GM21825 (cell line): ENCODE measurements at regions not wholly inside any gene's neighbourhood (a gene's known extent, or its start where the extent isn't known, plus 50 kb on each side); places are given as distances from the start of the nearest gene placed in this dataset.
"Not testable (repeated sequence)": the region's sequence is repeated elsewhere in the genome, so short reads cannot be mapped to it uniquely, and the experiment has no call there.

ENCODE experiments used
- ATAC-seq: cut with Tn5 transposase; IDR thresholded peaks from one replicate; pipeline ENCODE4 v1.9.1; 2021; ENCODE audit warnings: mild to moderate bottlenecking, moderate library complexity; ENCODE audit not compliant: unreplicated experiment

GRCh38 chr2:16034975-16035746 is 94.8 kb downstream of the MYCN start:
- ATAC-seq, result no peak

DNA sequence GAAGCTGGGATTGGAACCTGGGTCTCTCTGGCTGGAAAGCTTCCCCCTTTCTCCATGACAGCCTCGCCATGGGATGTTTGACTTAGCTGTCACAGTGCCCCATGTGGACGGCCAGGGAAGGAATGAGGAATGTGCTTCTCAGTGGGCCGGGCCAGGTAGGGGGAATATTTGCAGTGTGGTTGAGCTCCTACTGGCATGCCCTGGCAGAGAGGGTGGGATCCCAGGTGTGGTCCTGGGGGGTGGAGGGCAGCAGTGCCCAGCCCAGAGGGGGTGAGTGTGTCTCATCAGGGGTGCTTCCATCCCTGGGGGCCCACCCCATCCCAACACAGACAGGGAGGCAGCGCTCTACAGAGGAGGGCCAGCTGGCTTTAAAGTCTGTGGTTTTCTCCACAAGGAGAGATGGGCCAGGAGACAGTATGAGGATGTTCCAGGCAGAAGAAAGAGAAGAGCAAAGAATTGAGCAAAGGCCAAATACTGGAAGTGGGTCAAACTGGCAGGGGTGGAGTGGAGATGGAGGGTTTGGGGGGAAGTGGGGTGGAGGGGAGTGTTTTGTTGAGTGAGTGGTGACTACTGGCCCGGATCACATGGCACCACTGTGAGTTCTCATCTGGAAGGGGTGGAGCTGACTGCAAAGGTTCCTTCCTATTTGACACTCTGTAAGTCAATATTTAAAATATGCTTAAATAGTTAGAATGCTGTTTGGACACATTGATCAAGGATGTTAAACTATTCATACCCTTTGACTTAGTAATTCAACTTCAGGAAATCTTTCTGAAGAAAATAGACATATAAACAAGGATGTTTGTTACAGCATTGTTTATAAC is 94.0 kb downstream of the MYCN start:
- no peak for ATAC-seq

GRCh38 chr2:16033032-16033293 is 92.6 kb downstream of the MYCN start:
- ATAC-seq, result no peak

GRCh38 chr2:16032282-16033031 is 92.1 kb downstream of the MYCN start:
- ATAC-seq, result no peak

- ATAC-seq, result no peak
Observed at GRCh38 chr2:16031848-16032159, 91.5 kb downstream of the MYCN start.

DNA sequence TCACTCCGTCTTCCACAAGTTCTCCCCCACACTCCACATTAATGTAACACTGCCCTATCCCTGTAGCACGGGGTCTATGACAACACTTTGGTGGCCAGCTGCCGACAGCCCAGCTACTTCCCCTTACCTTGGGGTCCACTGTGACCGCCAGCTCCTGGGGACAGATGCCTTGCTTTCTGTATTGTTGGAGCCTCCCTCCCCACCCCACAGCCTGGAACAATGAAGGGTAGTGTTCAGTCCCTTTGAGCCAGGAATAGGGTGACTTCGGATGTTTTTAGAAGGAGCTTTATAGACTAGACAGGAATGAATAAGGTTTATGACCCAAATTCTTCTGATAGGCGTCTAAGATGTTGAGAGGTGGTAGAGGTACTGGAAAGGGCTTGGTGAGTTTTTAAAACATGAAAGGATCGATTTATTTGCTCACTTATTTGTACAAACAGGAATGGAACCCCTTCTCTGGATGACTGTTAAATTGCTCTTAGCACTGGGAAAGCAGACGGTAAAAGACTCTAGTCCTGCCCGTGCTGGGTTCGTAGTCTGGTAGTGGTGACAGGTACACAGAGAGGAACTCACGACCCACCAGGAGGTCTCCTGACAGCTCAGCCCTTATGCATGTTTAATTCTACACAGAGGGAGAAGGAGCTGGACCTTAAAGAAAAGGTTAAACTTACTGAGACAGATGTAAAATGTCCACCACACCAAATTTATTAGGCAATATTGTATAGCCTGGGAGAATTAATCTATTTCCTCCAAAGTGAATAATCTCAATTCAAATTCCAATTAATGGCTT is 90.9 kb downstream of the MYCN start:
- no peak for ATAC-seq

DNA sequence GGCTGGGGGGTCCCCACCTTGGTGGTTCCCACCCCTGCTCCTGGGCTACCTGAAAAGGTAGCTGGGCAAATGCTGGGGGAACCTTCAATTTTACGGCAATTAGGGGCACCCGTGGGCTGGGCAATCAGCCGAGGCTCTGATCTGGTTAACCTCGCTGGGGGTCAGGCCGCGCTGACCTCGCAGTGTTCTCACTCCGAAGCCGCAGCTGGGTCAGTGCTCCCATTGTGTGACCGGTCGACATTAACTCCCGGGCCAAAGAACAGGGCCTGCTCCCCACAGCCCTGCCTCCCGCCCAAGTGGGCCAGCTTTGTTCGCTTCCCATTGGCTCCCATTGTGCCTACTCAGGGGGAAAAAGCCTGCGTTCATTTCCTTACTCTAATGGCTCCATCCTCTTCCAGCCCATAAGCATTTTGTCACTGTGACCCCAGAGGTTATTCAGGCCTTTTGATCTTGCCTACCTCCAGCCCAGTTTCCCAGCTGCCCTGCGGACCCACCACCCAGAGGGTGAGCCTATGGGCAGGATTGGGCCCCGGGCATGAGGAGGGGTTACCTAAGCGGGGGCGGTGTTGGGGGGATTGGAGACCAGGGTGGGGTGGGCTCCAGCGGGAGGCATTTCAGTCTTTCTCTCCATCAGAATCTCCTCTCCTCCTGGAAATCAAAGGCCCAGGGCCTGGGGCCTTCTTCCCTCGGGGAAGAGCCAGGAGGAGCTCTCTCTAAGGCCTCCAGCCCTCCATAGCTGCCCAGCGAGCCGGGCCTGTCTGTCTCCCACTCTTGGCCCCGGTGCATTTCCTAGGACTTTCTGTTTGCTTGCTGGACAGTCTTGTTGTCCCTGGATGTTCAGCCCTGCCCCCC is 90.1 kb downstream of the MYCN start:
- no peak for ATAC-seq

DNA sequence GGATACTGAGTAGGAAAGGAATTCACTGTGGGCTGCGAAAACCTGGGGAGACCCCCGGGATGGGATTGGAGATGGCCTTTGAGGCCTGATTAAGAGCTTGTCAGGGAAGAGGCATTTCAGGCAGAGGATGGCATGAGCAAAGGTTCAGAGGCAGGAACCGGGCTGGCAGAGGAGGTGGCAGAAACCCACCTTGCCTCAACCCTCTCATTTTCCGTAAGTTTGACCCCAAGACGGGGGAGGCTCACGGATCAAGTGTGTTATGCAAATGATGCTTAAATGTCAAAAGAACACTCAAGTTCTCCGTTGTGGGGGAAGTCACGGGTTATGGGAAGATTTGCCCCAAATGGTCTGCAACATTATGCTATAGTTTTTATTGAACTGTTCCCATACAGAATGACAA is 88.3 kb downstream of the MYCN start:
- no peak for ATAC-seq

GRCh38 chr2:16026816-16027501 is 86.6 kb downstream of the MYCN start:
- ATAC-seq, result no peak

DNA sequence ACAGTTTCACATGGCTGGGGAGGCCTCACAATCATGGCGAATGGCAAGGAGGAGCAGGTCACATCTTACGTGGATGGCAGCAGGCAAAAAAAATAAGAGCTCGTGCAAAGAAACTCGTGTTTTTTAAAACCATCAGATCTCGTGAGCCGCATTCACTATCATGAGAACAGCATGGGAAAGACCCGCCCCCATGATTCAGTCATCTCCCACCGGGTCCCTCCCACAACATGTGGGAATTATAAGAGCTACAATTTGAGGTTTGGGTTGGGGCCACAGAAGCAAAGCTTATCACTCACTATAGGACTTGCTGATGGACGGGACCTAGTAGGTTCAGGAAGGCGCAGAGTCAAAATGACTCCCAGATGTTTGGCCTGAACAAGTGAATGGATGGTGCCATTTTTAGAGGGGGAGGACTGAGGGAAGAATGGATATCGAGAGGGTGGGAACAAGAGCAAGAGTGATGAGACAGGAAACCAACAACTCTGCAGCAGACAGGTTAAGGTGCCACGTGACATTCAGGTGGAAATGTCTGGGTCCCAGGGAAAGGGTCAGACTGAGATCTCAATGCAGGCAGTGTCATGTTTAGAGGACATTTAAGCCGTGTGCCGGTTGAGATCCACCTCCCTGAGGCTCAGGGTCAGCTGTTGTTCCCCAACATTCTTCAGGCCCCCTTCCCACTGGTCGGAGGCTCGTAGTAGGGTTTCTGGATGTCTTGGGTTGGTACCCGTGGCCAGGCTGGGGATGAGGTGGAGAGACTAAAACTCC is 85.7 kb downstream of the MYCN start:
- ATAC-seq, result no peak

DNA sequence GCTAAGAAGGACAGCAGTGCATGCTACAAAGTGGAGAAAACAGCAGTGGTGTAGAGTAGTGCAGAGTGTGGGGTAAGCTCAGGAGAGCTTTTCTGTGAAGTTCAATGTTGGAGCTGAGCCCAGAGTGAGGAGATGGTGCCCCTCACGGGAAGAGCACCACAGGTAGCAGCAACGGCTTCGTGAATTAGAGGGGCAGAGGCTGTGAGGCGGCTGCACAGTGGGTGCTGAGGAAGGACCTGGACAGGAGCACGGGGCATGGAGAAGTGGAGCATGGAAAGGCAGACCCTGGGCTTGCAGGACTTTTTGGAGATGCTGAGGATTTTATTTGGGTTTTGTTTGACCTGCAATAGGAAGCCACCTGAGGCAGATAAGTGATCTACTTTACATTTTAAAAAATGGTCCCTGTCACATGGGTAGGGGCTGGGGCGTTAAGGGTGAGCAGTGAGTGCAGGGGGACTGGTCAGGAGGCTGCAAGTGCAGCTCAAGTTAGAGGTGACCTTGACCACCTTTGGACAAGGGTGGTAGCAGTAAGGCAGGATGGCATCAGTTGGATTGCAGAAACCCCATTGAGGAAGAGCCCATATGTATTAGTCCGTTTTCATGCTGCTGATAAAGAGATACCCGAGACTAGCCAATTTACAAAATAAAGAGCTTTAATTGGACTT is 85.0 kb downstream of the MYCN start:
- no peak for ATAC-seq

GRCh38 chr2:16024628-16025027 is 84.3 kb downstream of the MYCN start:
- not testable (repeated sequence) for ATAC-seq

- ATAC-seq, result no peak
Observed at GRCh38 chr2:16023506-16024360, 83.4 kb downstream of the MYCN start.

DNA sequence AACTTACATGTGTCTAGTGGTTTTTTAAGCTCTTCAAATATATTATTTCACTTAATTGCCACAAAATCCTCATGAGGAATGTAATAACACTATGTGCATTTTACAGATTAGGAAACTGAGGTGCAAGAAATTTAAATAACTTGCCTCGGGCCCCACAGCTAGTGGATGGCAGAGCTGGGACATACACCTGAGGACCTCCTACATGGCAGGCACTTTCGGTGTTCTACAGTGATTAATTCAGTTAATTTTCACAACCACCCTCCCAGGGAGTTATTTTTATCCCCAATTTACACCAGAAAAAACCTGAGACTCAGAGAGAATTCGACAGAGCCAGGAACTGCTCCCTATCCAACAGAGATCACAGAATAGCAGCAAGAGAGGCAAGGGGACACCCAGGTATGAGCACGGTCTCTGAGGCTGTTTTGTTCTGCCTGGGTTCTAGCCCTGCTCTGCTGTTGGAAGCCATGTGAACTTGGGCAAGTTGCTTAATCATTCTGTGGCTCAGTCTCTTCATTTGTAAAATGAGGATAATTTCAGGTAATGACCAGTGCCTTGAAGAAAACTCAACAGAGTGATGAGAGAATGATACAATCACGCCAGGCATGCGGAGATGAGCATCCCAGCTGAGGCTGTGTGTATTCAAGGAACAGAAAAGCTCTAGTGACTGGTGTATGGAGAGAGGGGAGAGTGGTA is 82.3 kb downstream of the MYCN start:
- no peak for ATAC-seq

- no peak for ATAC-seq
Observed at GRCh38 chr2:16021611-16022363, 81.4 kb downstream of the MYCN start.

DNA sequence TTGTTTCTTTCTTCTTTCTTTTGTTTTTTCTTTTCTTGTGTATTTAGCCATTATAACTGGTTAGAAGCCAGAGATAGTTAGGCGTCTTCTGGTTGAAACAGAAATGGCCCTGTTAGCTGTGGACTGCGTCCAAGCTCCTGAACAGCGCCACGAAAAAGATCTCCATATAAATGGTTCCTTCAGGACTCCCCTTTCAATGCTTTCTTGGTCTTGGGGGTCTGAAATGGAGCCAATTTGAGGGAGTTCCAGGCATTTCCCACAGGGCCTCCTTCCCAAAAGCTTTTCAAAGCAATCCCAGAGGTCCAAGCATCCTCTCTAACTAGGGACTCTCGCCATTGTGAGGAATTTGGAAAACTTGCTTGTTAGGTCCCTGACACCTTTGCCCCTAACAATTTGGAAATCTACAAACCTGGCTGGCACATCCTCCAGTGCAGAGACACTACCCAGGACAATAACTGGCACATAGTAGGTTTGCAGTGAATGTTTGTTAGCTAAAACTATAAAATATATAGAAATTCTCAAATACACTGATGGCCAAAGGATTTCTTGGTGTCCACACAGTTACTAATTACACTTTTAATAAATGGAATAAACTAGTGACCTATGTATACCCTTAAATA is 80.1 kb downstream of the MYCN start:
- no peak for ATAC-seq
